ENCODE measurements at regions not wholly inside any gene's neighbourhood (a gene's known extent, or its start where the extent isn't known, plus 50 kb on each side); places are given as distances from the start of the nearest gene placed in this dataset.

DNA sequence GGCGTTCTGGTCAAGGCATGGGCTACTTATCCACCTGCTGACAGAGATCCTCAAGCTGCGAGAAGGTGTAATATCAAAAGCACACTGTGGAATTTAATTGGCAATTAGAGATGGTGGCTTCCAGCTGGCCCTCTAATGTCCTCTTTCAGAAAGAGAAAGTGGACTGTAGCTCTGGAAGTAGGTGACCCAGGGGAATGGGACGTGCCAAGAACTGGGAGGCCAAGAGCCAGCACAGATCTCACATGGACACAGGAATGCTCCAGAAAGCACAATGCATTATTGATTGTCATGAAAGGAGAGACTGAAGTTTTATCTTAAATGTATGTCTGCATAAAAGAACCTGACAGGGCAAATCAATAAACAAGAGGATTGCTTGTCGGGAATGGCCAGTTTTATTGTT lies 198.6 kb upstream of the CDH4 start:
- Histone ChIP-seq H3K27ac (no peak overlapping the region), H3K36me3 (no peaks in the 10 kb centered on the region), H3K4me1 (ENCODE audit: control insufficient read depth in 1 of 2, insufficient read depth in 1 of 2, low read depth in 1 of 2, low read length in 1 of 2) (no peaks in the 10 kb centered on the region), H3K4me3 (ENCODE audit: low read depth in 1 of 2, low read length in 1 of 2) (no peak overlapping the region), H3K27me3 (no peaks in the 10 kb centered on the region), H3K9me3 (no peaks in the 10 kb centered on the region)
- TF ChIP-seq, protein P1, sequence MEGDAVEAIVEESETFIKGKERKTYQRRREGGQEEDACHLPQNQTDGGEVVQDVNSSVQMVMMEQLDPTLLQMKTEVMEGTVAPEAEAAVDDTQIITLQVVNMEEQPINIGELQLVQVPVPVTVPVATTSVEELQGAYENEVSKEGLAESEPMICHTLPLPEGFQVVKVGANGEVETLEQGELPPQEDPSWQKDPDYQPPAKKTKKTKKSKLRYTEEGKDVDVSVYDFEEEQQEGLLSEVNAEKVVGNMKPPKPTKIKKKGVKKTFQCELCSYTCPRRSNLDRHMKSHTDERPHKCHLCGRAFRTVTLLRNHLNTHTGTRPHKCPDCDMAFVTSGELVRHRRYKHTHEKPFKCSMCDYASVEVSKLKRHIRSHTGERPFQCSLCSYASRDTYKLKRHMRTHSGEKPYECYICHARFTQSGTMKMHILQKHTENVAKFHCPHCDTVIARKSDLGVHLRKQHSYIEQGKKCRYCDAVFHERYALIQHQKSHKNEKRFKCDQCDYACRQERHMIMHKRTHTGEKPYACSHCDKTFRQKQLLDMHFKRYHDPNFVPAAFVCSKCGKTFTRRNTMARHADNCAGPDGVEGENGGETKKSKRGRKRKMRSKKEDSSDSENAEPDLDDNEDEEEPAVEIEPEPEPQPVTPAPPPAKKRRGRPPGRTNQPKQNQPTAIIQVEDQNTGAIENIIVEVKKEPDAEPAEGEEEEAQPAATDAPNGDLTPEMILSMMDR (IDR thresholded peaks at IDR 0.05) = no peak

DNA sequence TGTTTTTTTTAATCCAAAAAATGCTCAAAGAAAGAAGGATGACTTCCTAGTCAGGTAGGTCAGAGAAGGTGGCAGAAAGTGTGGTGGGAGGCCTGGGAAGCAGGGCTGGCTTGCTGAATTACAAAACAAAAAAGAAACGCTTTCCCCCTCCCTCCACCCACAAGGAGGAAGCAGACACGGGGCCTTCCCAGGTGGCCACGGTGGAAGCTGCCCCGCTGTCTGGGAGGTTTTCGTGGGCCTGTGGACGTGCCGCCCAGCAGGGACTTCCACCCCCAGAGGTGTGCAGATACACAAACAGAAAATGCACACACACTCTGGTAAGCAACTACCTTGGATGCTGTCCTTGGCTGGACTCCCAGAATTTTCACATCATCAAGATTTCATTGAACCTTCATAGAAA lies 198.2 kb upstream of the CDH4 start:
- TF ChIP-seq, protein P1 (IDR thresholded peaks at IDR 0.05) = no peak
- no peaks in the 10 kb centered on the region for H3K27me3 ChIP-seq
- H3K4me3 ChIP-seq (ENCODE audit: low read depth in 1 of 2, low read length in 1 of 2) = no peak overlapping the region
- no peak overlapping the region for H3K27ac ChIP-seq
- no peaks in the 10 kb centered on the region for H3K9me3 ChIP-seq
- H3K36me3 ChIP-seq = no peaks in the 10 kb centered on the region
- no peaks in the 10 kb centered on the region for H3K4me1 ChIP-seq (ENCODE audit: control insufficient read depth in 1 of 2, insufficient read depth in 1 of 2, low read depth in 1 of 2, low read length in 1 of 2)

DNA sequence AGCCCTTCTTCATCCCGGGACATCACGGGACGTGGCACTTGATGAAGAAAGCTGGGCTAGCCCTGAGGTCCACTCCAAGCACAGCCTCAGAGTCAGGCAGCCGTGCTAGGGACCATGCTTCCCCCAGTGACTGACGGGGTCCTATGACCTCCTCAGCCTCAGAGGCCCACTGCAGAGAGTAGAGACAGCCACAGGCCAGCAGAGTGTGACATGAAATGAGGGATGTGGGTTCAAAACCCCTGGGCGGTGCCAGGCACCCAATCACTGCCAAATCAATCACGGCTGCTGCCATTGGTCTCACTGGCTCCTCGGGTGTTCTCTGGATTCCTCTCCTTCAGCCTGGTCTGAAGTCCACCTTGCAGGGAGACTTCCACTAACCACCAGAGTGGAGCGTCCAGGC lies 197.7 kb upstream of the CDH4 start:
- TF ChIP-seq, protein P1 (IDR thresholded peaks at IDR 0.05) = no peak
- no peaks in the 10 kb centered on the region for H3K9me3 ChIP-seq
- H3K27me3 ChIP-seq = no peaks in the 10 kb centered on the region
- no peaks in the 10 kb centered on the region for H3K36me3 ChIP-seq
- no peak overlapping the region for H3K27ac ChIP-seq
- H3K4me3 ChIP-seq (ENCODE audit: low read depth in 1 of 2, low read length in 1 of 2) = no peak overlapping the region
- no peaks in the 10 kb centered on the region for H3K4me1 ChIP-seq (ENCODE audit: control insufficient read depth in 1 of 2, insufficient read depth in 1 of 2, low read depth in 1 of 2, low read length in 1 of 2)

DNA sequence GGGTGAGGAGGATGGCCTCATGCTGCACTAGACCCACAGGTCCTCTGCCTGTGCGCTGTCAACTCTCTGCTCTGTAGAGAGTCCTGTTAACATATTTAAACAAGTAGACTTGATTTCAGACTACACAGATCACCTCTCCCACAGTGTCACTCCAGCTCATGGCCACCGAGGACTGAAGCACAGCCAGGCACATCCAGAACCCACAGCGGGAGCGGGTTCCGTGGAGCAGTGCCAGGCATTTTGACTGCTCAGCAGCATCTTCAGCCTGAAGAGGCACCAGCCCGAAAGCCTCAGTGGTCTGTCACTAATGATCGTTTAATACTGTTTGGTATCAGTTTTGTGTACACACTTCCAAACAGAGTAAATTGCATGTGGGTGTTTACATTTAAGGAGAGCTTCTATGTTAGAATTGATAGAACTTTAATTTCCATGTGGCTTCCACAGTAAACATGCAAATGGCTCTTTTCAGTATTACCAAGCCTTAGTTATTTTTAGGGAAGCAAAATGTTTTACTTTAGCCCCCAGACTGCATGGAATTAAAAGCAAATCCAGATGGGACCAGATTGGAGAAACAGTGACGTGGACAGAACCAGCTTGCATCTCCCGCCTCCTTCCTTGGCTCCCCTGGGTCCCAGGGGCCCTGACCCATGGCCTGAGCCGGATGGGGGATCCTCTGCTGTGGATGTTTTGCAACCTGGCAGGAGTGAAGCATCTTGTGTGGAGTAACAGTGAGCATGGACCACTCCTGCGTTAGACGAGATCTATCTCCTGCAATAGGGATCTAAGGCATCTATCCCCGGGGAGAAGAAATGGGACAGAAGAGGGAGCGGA lies 196.7 kb upstream of the CDH4 start:
- H3K36me3 ChIP-seq = no peaks in the 10 kb centered on the region
- no peaks in the 10 kb centered on the region for H3K27me3 ChIP-seq
- H3K4me3 ChIP-seq (ENCODE audit: low read depth in 1 of 2, low read length in 1 of 2) = no peak overlapping the region
- H3K4me1 ChIP-seq (ENCODE audit: control insufficient read depth in 1 of 2, insufficient read depth in 1 of 2, low read depth in 1 of 2, low read length in 1 of 2) = no peaks in the 10 kb centered on the region
- no peak overlapping the region for H3K27ac ChIP-seq
- TF ChIP-seq, protein P1 (IDR thresholded peaks at IDR 0.05) = no peak
- H3K9me3 ChIP-seq = no peaks in the 10 kb centered on the region

DNA sequence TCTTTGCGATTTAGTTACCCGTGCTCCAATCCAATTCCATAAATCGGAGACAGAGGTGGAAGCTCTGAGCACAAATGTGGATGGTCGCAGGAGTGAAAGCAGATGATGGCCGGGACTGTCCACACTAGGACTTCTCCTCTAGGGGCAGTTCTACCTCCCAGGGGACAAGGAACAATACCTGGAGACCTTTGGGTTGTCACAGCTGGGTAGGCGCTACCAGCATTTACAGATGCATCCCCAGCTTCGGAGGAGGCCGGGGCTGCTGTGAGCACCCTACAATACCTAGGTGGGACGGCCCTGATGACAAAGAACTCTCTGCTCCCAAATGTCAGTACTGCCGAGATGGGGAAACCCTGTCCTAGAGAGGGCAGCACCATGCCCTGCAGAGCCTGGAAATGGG lies 195.9 kb upstream of the CDH4 start:
- TF ChIP-seq, protein P1 (IDR thresholded peaks at IDR 0.05) = no peak
- Histone ChIP-seq H3K36me3 (no peaks in the 10 kb centered on the region), H3K4me3 (ENCODE audit: low read depth in 1 of 2, low read length in 1 of 2) (no peak overlapping the region), H3K27ac (no peak overlapping the region), H3K27me3 (no peaks in the 10 kb centered on the region), H3K4me1 (ENCODE audit: control insufficient read depth in 1 of 2, insufficient read depth in 1 of 2, low read depth in 1 of 2, low read length in 1 of 2) (no peaks in the 10 kb centered on the region), H3K9me3 (no peaks in the 10 kb centered on the region)
